H1 (cell line): ENCODE measurements at regions not wholly inside any gene's neighbourhood (a gene's known extent, or its start where the extent isn't known, plus 50 kb on each side); places are given as distances from the start of the nearest gene placed in this dataset.

Source experiments
- POU5F1 ChIP-seq: IDR thresholded peaks from 2 replicates; pipeline ENCODE4 v1.6.1; 2011; ENCODE audit warnings: low read depth, mild to moderate bottlenecking, low read length, moderate library complexity
- RFX5 ChIP-seq: IDR thresholded peaks from 2 replicates; pipeline ENCODE4 v1.6.1; 2011; ENCODE audit warnings: low read depth, low read length, improper control_type of control experiment, borderline replicate concordance
- TF ChIP-seq, protein P1 (sequence below): fragments of 300-600 bp; sonication (generic); IDR thresholded peaks from 2 replicates; pipeline ENCODE4 v1.7.1; 2012; ENCODE audit warnings: low read length, moderate library complexity, mild to moderate bottlenecking, inconsistent platforms; ENCODE audit not compliant: insufficient replicate concordance

DNA sequence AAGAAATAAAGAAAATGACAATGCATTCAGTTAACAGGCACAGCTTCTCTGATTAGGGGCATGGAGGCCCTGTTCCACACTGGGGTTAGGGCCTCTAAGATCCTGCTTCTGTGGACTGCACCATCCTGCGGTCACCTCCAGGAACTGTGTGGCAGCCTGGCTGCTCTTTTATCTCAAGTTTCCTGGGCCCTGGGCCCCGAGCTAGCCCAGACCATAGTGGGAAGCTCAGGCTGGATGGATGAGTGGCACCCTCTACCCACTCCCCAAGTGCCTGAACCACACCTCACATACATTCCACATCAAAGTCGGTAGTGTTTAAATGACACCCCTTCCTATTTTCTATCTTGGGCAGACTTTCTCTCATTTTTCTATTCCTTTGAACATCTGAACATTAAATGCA is 461.5 kb upstream of the MKI67 start (continued):
- TF ChIP-seq, protein P1, sequence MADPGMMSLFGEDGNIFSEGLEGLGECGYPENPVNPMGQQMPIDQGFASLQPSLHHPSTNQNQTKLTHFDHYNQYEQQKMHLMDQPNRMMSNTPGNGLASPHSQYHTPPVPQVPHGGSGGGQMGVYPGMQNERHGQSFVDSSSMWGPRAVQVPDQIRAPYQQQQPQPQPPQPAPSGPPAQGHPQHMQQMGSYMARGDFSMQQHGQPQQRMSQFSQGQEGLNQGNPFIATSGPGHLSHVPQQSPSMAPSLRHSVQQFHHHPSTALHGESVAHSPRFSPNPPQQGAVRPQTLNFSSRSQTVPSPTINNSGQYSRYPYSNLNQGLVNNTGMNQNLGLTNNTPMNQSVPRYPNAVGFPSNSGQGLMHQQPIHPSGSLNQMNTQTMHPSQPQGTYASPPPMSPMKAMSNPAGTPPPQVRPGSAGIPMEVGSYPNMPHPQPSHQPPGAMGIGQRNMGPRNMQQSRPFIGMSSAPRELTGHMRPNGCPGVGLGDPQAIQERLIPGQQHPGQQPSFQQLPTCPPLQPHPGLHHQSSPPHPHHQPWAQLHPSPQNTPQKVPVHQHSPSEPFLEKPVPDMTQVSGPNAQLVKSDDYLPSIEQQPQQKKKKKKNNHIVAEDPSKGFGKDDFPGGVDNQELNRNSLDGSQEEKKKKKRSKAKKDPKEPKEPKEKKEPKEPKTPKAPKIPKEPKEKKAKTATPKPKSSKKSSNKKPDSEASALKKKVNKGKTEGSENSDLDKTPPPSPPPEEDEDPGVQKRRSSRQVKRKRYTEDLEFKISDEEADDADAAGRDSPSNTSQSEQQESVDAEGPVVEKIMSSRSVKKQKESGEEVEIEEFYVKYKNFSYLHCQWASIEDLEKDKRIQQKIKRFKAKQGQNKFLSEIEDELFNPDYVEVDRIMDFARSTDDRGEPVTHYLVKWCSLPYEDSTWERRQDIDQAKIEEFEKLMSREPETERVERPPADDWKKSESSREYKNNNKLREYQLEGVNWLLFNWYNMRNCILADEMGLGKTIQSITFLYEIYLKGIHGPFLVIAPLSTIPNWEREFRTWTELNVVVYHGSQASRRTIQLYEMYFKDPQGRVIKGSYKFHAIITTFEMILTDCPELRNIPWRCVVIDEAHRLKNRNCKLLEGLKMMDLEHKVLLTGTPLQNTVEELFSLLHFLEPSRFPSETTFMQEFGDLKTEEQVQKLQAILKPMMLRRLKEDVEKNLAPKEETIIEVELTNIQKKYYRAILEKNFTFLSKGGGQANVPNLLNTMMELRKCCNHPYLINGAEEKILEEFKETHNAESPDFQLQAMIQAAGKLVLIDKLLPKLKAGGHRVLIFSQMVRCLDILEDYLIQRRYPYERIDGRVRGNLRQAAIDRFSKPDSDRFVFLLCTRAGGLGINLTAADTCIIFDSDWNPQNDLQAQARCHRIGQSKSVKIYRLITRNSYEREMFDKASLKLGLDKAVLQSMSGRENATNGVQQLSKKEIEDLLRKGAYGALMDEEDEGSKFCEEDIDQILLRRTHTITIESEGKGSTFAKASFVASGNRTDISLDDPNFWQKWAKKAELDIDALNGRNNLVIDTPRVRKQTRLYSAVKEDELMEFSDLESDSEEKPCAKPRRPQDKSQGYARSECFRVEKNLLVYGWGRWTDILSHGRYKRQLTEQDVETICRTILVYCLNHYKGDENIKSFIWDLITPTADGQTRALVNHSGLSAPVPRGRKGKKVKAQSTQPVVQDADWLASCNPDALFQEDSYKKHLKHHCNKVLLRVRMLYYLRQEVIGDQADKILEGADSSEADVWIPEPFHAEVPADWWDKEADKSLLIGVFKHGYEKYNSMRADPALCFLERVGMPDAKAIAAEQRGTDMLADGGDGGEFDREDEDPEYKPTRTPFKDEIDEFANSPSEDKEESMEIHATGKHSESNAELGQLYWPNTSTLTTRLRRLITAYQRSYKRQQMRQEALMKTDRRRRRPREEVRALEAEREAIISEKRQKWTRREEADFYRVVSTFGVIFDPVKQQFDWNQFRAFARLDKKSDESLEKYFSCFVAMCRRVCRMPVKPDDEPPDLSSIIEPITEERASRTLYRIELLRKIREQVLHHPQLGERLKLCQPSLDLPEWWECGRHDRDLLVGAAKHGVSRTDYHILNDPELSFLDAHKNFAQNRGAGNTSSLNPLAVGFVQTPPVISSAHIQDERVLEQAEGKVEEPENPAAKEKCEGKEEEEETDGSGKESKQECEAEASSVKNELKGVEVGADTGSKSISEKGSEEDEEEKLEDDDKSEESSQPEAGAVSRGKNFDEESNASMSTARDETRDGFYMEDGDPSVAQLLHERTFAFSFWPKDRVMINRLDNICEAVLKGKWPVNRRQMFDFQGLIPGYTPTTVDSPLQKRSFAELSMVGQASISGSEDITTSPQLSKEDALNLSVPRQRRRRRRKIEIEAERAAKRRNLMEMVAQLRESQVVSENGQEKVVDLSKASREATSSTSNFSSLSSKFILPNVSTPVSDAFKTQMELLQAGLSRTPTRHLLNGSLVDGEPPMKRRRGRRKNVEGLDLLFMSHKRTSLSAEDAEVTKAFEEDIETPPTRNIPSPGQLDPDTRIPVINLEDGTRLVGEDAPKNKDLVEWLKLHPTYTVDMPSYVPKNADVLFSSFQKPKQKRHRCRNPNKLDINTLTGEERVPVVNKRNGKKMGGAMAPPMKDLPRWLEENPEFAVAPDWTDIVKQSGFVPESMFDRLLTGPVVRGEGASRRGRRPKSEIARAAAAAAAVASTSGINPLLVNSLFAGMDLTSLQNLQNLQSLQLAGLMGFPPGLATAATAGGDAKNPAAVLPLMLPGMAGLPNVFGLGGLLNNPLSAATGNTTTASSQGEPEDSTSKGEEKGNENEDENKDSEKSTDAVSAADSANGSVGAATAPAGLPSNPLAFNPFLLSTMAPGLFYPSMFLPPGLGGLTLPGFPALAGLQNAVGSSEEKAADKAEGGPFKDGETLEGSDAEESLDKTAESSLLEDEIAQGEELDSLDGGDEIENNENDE: no peak
- TF ChIP-seq POU5F1: no peak
- TF ChIP-seq RFX5: no peak
